HepG2 (cell line): ENCODE measurements at regions not wholly inside any gene's neighbourhood (a gene's known extent, or its start where the extent isn't known, plus 50 kb on each side); places are given as distances from the start of the nearest gene placed in this dataset.

Experiments used
- AHDC1 ChIP-seq: sonication (generic); formaldehyde crosslinking; IDR thresholded peaks from 2 replicates; pipeline ENCODE4 v1.5.1; 2020; ENCODE audit warnings: mild to moderate bottlenecking, missing genetic modification reagents, borderline replicate concordance
- CEBPB ChIP-seq: IDR thresholded peaks from 2 replicates; pipeline ENCODE4 v1.6.1; 2011; ENCODE audit warnings: low read depth, low read length, improper control_type of control experiment, borderline replicate concordance
- CREM ChIP-seq, 2 experiments: sonication (generic) in 1 of 2; formaldehyde crosslinking in 1 of 2; IDR thresholded peaks; 2 replicates each; pipeline versions ENCODE4 v1.4.0 to v1.6.1; 2016 to 2020; ENCODE audit warnings: antibody characterized with exemption in 1 of 2, mild to moderate bottlenecking in 1 of 2, missing genetic modification reagents in 1 of 2
- ETV5 ChIP-seq: IDR thresholded peaks from 2 replicates; pipeline ENCODE4 v1.6.1; 2018; ENCODE audit warnings: missing biosample characterization, missing genetic modification reagents, inconsistent platforms, borderline replicate concordance
- FOXP1 ChIP-seq, 2 experiments: fragments of 450-650 bp in 1 of 2; IDR thresholded peaks; 2 replicates each; pipeline ENCODE4 v1.6.1; 2017 to 2018; ENCODE audit warnings: antibody characterized with exemption in 1 of 2
- GFI1 ChIP-seq: sonication (generic); formaldehyde crosslinking; IDR thresholded peaks from 2 replicates; pipeline ENCODE4 v1.5.0; 2020; ENCODE audit warnings: missing genetic modification reagents, mild to moderate bottlenecking, borderline replicate concordance
- JUNB ChIP-seq: sonication (generic); formaldehyde crosslinking; IDR thresholded peaks from 2 replicates; pipeline ENCODE4 v1.8.0; 2022; ENCODE audit warnings: missing genetic modification reagents, mild to moderate bottlenecking, borderline replicate concordance
- MED1 ChIP-seq: sonication (generic); formaldehyde crosslinking; IDR thresholded peaks from 2 replicates; pipeline ENCODE4 v1.4.0; 2020; ENCODE audit warnings: missing genetic modification reagents
- NR2F6 ChIP-seq, 2 experiments: IDR thresholded peaks; 2 replicates each; pipeline ENCODE4 v1.6.1; 2016; ENCODE audit warnings: antibody characterized with exemption in 1 of 2, mild to moderate bottlenecking in 1 of 2
- PHF21A ChIP-seq: sonication (generic); formaldehyde crosslinking; IDR thresholded peaks from 2 replicates; pipeline ENCODE4 v1.5.0; 2020; ENCODE audit warnings: mild to moderate bottlenecking, missing genetic modification reagents
- POLR2AphosphoS2 ChIP-seq: IDR thresholded peaks from 2 replicates; pipeline ENCODE4 v1.6.1; 2011; ENCODE audit warnings: low read depth, low read length, improper control_type of control experiment
- PPARG ChIP-seq: conservative IDR thresholded peaks from 2 replicates; pipeline ENCODE4 v1.6.1; 2016; ENCODE audit warnings: missing biosample characterization, missing genetic modification reagents
- STAT5B ChIP-seq: sonication (generic); formaldehyde crosslinking; IDR thresholded peaks from 2 replicates; pipeline ENCODE4 v1.4.0; 2020; ENCODE audit warnings: missing genetic modification reagents
- ZNF317 ChIP-seq: sonication (generic); formaldehyde crosslinking; IDR thresholded peaks from 2 replicates; pipeline ENCODE4 v1.5.0; 2020; ENCODE audit warnings: mild to moderate bottlenecking, missing genetic modification reagents
- ZNF720 ChIP-seq: sonication (generic); formaldehyde crosslinking; IDR thresholded peaks from 2 replicates; pipeline ENCODE4 v1.4.0; 2020; ENCODE audit warnings: missing genetic modification reagents
- ZNF788 ChIP-seq: sonication (generic); formaldehyde crosslinking; IDR thresholded peaks from 2 replicates; pipeline ENCODE4 v1.5.0; 2020; ENCODE audit warnings: mild to moderate bottlenecking, missing genetic modification reagents, borderline replicate concordance
- ZNF792 ChIP-seq: IDR thresholded peaks from 2 replicates; pipeline ENCODE4 v1.6.1; 2016
- TF ChIP-seq, protein P1 (sequence below): IDR thresholded peaks from 2 replicates; pipeline ENCODE4 v1.6.1; 2016
- TF ChIP-seq, protein P2 (sequence below), 2 experiments: sonication (generic) in 1 of 2; formaldehyde crosslinking in 1 of 2; IDR thresholded peaks; 2 replicates each; pipeline versions ENCODE4 v1.4.0 to v1.6.1; 2016 to 2020; ENCODE audit warnings: borderline replicate concordance in 1 of 2, low read depth in 1 of 2, mild to moderate bottlenecking in 1 of 2, missing genetic modification reagents in 1 of 2

DNA sequence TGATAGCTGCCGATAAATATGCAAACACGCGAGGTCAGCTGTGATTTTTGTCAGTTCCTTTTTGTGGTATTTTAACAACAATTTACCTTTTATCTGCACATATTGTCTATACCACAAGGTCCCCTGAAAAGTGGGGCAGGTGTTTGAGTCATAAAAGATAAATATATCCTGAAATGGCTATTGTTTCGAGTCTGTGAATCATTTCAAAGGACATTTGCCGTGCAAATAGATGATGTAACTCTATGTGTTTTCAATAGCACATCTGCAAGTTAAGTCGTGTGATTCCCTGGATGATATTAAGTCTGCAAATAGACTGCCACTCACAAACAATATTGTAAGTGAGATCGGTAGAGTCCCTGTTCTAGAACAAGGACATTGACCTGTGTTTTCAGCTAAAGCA lies 193.0 kb upstream of the PITRM1 start (continued):
- TF ChIP-seq NR2F6 (IDR thresholded peaks at IDR 0.05) (peak; percentile 73; the same call in 1 of the 2 replicates), NR2F6 (CRISPR knock-in tag; IDR thresholded peaks at IDR 0.05) (0 out of 2 replicates have a peak, but pooled peaks have one; percentile 17), ZNF792 (CRISPR knock-in tag) (0 out of 2 replicates have a peak, but pooled peaks have one; percentile 24), AHDC1 (CRISPR knock-in tag) (0 out of 2 replicates have a peak, but pooled peaks have one; percentile 43), ZNF317 (CRISPR knock-in tag) (no peak), JUNB (CRISPR knock-in tag) (peak; percentile 69; the same call in 1 of the 2 replicates), ETV5 (CRISPR knock-in tag) (peak; percentile 23; the same call in 1 of the 2 replicates), POLR2AphosphoS2 (no peak), MED1 (CRISPR knock-in tag) (peak; percentile 29; the same call in 1 of the 2 replicates), ZNF720 (CRISPR knock-in tag) (no peak), PPARG (CRISPR knock-in tag) (0 out of 2 replicates have a peak, but pooled peaks have one; percentile 35), FOXP1 (IDR thresholded peaks at IDR 0.05) (no peak), FOXP1 (CRISPR knock-in tag; IDR thresholded peaks at IDR 0.05) (peak; percentile 87), ZNF788 (CRISPR knock-in tag) (no peak), CEBPB (peak; percentile 54; the same call in 1 of the 2 replicates), STAT5B (CRISPR knock-in tag) (no peak), PHF21A (CRISPR knock-in tag) (0 out of 2 replicates have a peak, but pooled peaks have one; percentile 27), CREM (IDR thresholded peaks at IDR 0.05) (peak; percentile 58), CREM (CRISPR knock-in tag; IDR thresholded peaks at IDR 0.05) (no peak), GFI1 (peak; percentile 75)
- TF ChIP-seq, protein P1, sequence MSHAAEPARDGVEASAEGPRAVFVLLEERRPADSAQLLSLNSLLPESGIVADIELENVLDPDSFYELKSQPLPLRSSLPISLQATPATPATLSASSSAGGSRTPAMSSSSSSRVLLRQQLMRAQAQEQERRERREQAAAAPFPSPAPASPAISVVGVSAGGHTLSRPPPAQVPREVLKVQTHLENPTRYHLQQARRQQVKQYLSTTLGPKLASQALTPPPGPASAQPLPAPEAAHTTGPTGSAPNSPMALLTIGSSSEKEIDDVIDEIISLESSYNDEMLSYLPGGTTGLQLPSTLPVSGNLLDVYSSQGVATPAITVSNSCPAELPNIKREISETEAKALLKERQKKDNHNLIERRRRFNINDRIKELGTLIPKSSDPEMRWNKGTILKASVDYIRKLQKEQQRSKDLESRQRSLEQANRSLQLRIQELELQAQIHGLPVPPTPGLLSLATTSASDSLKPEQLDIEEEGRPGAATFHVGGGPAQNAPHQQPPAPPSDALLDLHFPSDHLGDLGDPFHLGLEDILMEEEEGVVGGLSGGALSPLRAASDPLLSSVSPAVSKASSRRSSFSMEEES (CRISPR knock-in tag) = peak; percentile 56; the same call in 1 of the 2 replicates
- TF ChIP-seq, protein P2, sequence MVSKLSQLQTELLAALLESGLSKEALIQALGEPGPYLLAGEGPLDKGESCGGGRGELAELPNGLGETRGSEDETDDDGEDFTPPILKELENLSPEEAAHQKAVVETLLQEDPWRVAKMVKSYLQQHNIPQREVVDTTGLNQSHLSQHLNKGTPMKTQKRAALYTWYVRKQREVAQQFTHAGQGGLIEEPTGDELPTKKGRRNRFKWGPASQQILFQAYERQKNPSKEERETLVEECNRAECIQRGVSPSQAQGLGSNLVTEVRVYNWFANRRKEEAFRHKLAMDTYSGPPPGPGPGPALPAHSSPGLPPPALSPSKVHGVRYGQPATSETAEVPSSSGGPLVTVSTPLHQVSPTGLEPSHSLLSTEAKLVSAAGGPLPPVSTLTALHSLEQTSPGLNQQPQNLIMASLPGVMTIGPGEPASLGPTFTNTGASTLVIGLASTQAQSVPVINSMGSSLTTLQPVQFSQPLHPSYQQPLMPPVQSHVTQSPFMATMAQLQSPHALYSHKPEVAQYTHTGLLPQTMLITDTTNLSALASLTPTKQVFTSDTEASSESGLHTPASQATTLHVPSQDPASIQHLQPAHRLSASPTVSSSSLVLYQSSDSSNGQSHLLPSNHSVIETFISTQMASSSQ (IDR thresholded peaks at IDR 0.05; ENCODE audit: low read depth) = peak; percentile 61; the same call in 1 of the 2 replicates
- TF ChIP-seq, protein P2 (CRISPR knock-in tag; IDR thresholded peaks at IDR 0.05; ENCODE audit: borderline replicate concordance) = peak; percentile 49; the same call in 1 of the 2 replicates
